ENCODE measurements at regions not wholly inside any gene's neighbourhood (a gene's known extent, or its start where the extent isn't known, plus 50 kb on each side); places are given as distances from the start of the nearest gene placed in this dataset.

DNA sequence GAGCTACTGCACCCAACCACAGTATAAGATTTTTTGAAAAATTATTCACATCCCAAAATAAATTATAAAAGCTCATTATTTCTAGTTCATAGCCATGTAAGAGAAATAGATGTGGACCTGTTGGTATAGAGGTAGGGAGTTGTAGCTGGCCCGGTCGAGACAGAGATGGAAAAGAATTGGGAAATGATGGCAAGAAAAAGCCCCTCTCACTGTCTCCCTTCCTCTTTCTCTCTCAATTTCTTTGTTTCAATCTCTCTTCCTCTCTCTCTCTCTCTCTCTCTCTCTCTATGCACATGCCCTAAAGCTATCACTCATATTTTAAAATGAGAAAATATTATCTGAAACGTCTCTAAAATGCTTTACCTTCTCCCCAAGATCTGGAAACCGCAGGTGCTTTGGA lies 80.7 kb upstream of the CD83 start:
- no peaks in the 10 kb centered on the region for H4K20me1 ChIP-seq (ENCODE audit: insufficient read depth, low read length)
- H3K79me2 ChIP-seq (ENCODE audit: insufficient read depth, low read depth, low read length): no peaks in the 10 kb centered on the region
- H3K36me3 ChIP-seq (ENCODE audit: insufficient read depth, low read length): no peaks in the 10 kb centered on the region
- no peaks in the 10 kb centered on the region for H3K9me3 ChIP-seq (ENCODE audit: low read length)
- no peak overlapping the region for H2AFZ ChIP-seq (ENCODE audit: low read length)
- H3K4me3 ChIP-seq (ENCODE audit: low read depth, low read length, poor library complexity, severe bottlenecking): no peak overlapping the region
- H3K27ac ChIP-seq (ENCODE audit: low read depth, low read length, poor library complexity, severe bottlenecking): no peak overlapping the region
- ChIA-PET POLR2A (interaction anchor here (1.2 kb wide), 1 partner anchor 11 kb away, joined by 3 read pairs; no protein-coding TSS in a partner anchor), CTCF (ENCODE audit: unreplicated experiment) (interaction anchor here (1.0 kb wide), 1 partner anchor 11 kb away, joined by 5 read pairs; no protein-coding TSS in a partner anchor)
- no peak for DNase-seq (ENCODE audit: low spot score)
- no peaks in the 10 kb centered on the region for H3K9me2 ChIP-seq (ENCODE audit: insufficient read depth, low read length)
- no peaks in the 10 kb centered on the region for H3K4me1 ChIP-seq (ENCODE audit: insufficient read depth, low read length, poor library complexity, severe bottlenecking)
- intact Hi-C loops (cut with micrococcal nuclease; ENCODE audit: unreplicated experiment): no loop called here
- H3K4me2 ChIP-seq (ENCODE audit: low read length): no peak overlapping the region
- BruUV-seq (replicated peaks): no TSS peak
- TF ChIP-seq CTCF (conservative IDR thresholded peaks at IDR 0.05; ENCODE audit: low read length): no peak

GRCh38 chr6:14037402-14038277 lies 79.9 kb upstream of the CD83 start:
- intact Hi-C loops (cut with micrococcal nuclease; ENCODE audit: unreplicated experiment): no loop called here
- POLR2A ChIA-PET: interaction anchor here (0.5 to 1.3 kb wide), 5 partner anchors 13 to 202 kb away, joined by 3 to 4 read pairs (median 3); no protein-coding TSS in a partner anchor
- H2AFZ ChIP-seq (ENCODE audit: low read length): no peak overlapping the region

More at GRCh38 chr6:14037402-14038277, 79.9 kb upstream of the CD83 start:
- CTCF ChIA-PET (ENCODE audit: unreplicated experiment): interaction anchor here (1.0 kb wide), 1 partner anchor 10 kb away, joined by 5 read pairs; no protein-coding TSS in a partner anchor
- DNase-seq (ENCODE audit: low spot score): no peak
- Histone ChIP-seq H3K79me2 (ENCODE audit: insufficient read depth, low read depth, low read length) (no peaks in the 10 kb centered on the region), H3K27ac (ENCODE audit: low read depth, low read length, poor library complexity, severe bottlenecking) (no peak overlapping the region), H3K4me2 (ENCODE audit: low read length) (no peak overlapping the region), H3K9me2 (ENCODE audit: insufficient read depth, low read length) (no peaks in the 10 kb centered on the region), H3K4me3 (ENCODE audit: low read depth, low read length, poor library complexity, severe bottlenecking) (no peak overlapping the region), H4K20me1 (ENCODE audit: insufficient read depth, low read length) (no peaks in the 10 kb centered on the region), H3K4me1 (ENCODE audit: insufficient read depth, low read length, poor library complexity, severe bottlenecking) (no peaks in the 10 kb centered on the region), H3K9me3 (ENCODE audit: low read length) (no peaks in the 10 kb centered on the region), H3K36me3 (ENCODE audit: insufficient read depth, low read length) (no peaks in the 10 kb centered on the region)
- no TSS peak for BruUV-seq (replicated peaks)
- TF ChIP-seq EZH2phosphoT487 (IDR thresholded peaks at IDR 0.05; ENCODE audit: borderline replicate concordance, low read depth, low read length) (no peak), CTCF (conservative IDR thresholded peaks at IDR 0.05; ENCODE audit: low read length) (no peak)
